NCI-H82 treated with DMSO at 0.1 percent for 48 hours (cell line): ENCODE measurements at regions not wholly inside any gene's neighbourhood (a gene's known extent, or its start where the extent isn't known, plus 50 kb on each side); places are given as distances from the start of the nearest gene placed in this dataset.
"Not testable (repeated sequence)": the region's sequence is repeated elsewhere in the genome, so short reads cannot be mapped to it uniquely, and the experiment has no call there.

Experiments used
- DNase-seq: peaks from one replicate; lab custom pipeline; 2025; ENCODE audit not compliant: unreplicated experiment; lab: John Stamatoyannopoulos, UW

GRCh38 chr22:27594474-27595134, 207.0 kb downstream of the MN1 start:
- DNase-seq = no peak

GRCh38 chr22:27596133-27596870, 205.3 kb downstream of the MN1 start:
- no peak for DNase-seq

GRCh38 chr22:27597703-27598444, 203.7 kb downstream of the MN1 start:
- no peak for DNase-seq

GRCh38 chr22:27598792-27599191, 202.8 kb downstream of the MN1 start:
- no peak for DNase-seq

GRCh38 chr22:27601195-27601594, 200.4 kb downstream of the MN1 start:
- DNase-seq = no peak

GRCh38 chr22:27602390-27602789, 199.2 kb downstream of the MN1 start:
- no peak for DNase-seq

- no peak for DNase-seq
Observed at GRCh38 chr22:27603111-27603799, 198.3 kb downstream of the MN1 start.

GRCh38 chr22:27603800-27604144, 197.8 kb downstream of the MN1 start:
- DNase-seq = no peak

GRCh38 chr22:27605390-27605789, 196.2 kb downstream of the MN1 start:
- no peak for DNase-seq

GRCh38 chr22:27607750-27608149, 193.8 kb downstream of the MN1 start:
- DNase-seq = not testable (repeated sequence)

GRCh38 chr22:27609451-27609888, 192.1 kb downstream of the MN1 start:
- DNase-seq = no peak

- DNase-seq = not testable (repeated sequence)
Observed at GRCh38 chr22:27610164-27610563, 191.4 kb downstream of the MN1 start.

- DNase-seq = no peak
Observed at GRCh38 chr22:27610863-27611786, 190.4 kb downstream of the MN1 start.

GRCh38 chr22:27612115-27612514, 189.4 kb downstream of the MN1 start:
- DNase-seq = no peak

- no peak for DNase-seq
Observed at GRCh38 chr22:27613099-27614005, 188.2 kb downstream of the MN1 start.

GRCh38 chr22:27614006-27614649, 187.4 kb downstream of the MN1 start:
- no peak for DNase-seq

- DNase-seq = no peak
Observed at GRCh38 chr22:27614650-27615007, 186.9 kb downstream of the MN1 start.

GRCh38 chr22:27615408-27615807, 186.1 kb downstream of the MN1 start:
- no peak for DNase-seq

GRCh38 chr22:27616033-27616432, 185.5 kb downstream of the MN1 start:
- no peak for DNase-seq
